ENCODE measurements at regions not wholly inside any gene's neighbourhood (a gene's known extent, or its start where the extent isn't known, plus 50 kb on each side); places are given as distances from the start of the nearest gene placed in this dataset.

GRCh38 chrX:79854469-79854868 is 160.1 kb upstream of the TBX22 start (continued):
- no peak for TF ChIP-seq ZNF462 (CRISPR knock-in tag; IDR thresholded peaks at IDR 0.05)

Data from GM23338 (cell line).